ENCODE measurements at regions not wholly inside any gene's neighbourhood (a gene's known extent, or its start where the extent isn't known, plus 50 kb on each side); places are given as distances from the start of the nearest gene placed in this dataset.

GRCh38 chr9:12955510-12956163, 180.8 kb downstream of the LURAP1L start:
- DNase-seq (ENCODE audit: low read depth in 1 of 2, low spot score in 1 of 2), result peak in 1 of 2 experiments; percentile 56
- in situ Hi-C loops (cut with HindIII; ENCODE audit: low pct_unique_long_range_greater_than_20kb, low sequenced_read_pairs), result no loop called here
- no peak for TF ChIP-seq JUND (IDR thresholded peaks at IDR 0.05; ENCODE audit: low read depth)

DNA sequence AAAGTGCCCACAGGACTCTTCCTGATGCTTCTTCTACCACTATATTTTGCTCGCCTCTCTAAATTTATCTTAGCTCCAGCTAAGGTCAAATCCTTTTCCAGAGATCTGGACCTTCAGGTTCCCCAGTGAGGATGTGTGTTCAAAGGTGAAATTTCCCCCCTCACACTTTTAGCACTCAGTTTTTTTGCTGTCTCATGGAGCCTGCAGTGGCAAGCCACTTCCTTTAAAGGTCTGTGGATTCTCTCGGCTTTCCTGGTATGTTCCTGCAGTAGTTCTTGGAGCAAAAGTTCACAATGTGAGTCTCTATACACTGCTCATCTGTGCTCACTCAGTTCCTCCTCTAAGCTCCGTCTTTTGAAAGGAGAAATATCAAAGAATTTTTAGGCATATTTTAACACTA, 181.4 kb downstream of the LURAP1L start:
- no peak for TF ChIP-seq JUND (IDR thresholded peaks at IDR 0.05; ENCODE audit: low read depth)
- DNase-seq (ENCODE audit: low read depth in 1 of 2, low spot score in 1 of 2), result no peak
- in situ Hi-C loops (cut with HindIII; ENCODE audit: low pct_unique_long_range_greater_than_20kb, low sequenced_read_pairs), result no loop called here

DNA sequence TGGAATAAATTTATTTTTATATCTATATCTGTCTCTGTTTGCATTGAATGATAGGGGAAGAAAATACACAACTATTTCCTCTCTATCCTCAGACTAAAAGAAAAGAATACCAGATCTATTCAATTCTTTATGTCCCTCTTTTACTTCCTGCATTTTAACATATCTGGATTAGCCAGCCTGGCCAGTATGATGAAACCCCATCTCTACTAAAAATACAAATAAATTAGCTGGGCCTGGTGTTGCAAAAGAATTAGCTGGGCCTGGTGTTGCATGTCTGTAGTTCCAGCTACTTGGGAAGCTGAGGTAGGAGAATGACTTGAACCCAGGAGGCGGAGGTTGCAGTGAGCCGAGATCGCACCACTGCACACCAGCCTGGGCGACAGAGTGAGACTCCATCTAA, 182.0 kb downstream of the LURAP1L start:
- TF ChIP-seq JUND (IDR thresholded peaks at IDR 0.05; ENCODE audit: low read depth), result no peak
- DNase-seq (ENCODE audit: low read depth in 1 of 2, low spot score in 1 of 2), result peak in 1 of 2 experiments; percentile 69
- in situ Hi-C loops (cut with HindIII; ENCODE audit: low pct_unique_long_range_greater_than_20kb, low sequenced_read_pairs), result no loop called here

- no peak for DNase-seq (ENCODE audit: low read depth in 1 of 2, low spot score in 1 of 2)
- no peak for TF ChIP-seq JUND (IDR thresholded peaks at IDR 0.05; ENCODE audit: low read depth)
- in situ Hi-C loops (cut with HindIII; ENCODE audit: low pct_unique_long_range_greater_than_20kb, low sequenced_read_pairs), result no loop called here
Observed at GRCh38 chr9:12958279-12958678, 183.5 kb downstream of the LURAP1L start.

GRCh38 chr9:12958708-12959107, 183.9 kb downstream of the LURAP1L start:
- TF ChIP-seq JUND (IDR thresholded peaks at IDR 0.05; ENCODE audit: low read depth), result no peak
- in situ Hi-C loops (cut with HindIII; ENCODE audit: low pct_unique_long_range_greater_than_20kb, low sequenced_read_pairs), result no loop called here
- DNase-seq (ENCODE audit: low read depth in 1 of 2, low spot score in 1 of 2), result no peak

DNA sequence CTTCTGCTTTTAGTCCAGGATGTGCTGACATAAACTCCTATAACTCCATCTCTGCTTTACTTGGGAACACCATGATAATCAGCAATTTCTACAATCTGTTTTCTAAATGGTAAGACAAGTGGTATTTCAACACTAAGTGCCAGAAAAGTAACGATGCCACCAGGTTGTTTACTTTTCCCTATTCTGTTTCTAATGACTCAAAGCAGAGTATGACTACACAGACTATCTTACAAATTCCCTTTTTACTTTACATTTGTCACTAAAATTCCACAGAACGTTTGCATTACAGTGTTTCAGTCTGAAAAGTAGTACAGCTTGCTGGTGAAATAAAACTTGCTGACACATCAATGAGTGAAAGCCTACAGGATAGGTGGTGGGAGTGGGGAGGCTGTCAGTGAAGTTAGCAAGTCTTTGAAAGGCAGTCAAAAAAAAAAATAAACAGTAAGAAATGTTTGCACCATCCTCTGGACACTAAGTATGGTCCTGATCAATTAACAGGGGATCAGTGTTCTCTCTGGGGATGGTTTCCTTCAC, 186.5 kb downstream of the LURAP1L start:
- in situ Hi-C loops (cut with HindIII; ENCODE audit: low pct_unique_long_range_greater_than_20kb, low sequenced_read_pairs), result no loop called here
- DNase-seq (ENCODE audit: low read depth in 1 of 2, low spot score in 1 of 2), result no peak

DNA sequence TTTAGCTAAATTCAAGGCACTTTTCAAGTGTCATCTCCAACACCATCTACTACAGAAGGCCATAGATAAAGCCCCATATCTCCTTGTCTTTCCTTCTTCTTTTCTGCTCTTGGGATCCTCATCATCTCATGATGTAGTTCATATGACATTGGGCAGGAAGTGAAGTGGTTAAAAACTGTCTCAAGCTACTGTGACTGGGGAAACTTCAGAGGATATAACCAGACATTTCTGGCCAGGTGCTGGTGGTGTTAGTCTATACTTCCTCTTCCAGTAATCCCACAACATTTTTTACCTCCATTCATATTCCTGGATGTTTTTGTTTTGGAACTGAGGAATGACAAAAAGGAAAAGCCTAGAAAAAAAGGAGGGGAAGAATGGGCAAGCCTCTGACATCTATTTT, 188.7 kb downstream of the LURAP1L start:
- in situ Hi-C loops (cut with HindIII; ENCODE audit: low pct_unique_long_range_greater_than_20kb, low sequenced_read_pairs), result no loop called here
- DNase-seq (ENCODE audit: low read depth in 1 of 2, low spot score in 1 of 2), result no peak
- TF ChIP-seq JUND (IDR thresholded peaks at IDR 0.05; ENCODE audit: low read depth), result no peak

More for the DNA sequence above, 186.5 kb downstream of the LURAP1L start:
- no peak for TF ChIP-seq JUND (IDR thresholded peaks at IDR 0.05; ENCODE audit: low read depth)

GRCh38 chr9:12964271-12964670, 189.5 kb downstream of the LURAP1L start:
- no peak for TF ChIP-seq JUND (IDR thresholded peaks at IDR 0.05; ENCODE audit: low read depth)
- in situ Hi-C loops (cut with HindIII; ENCODE audit: low pct_unique_long_range_greater_than_20kb, low sequenced_read_pairs), result no loop called here
- DNase-seq (ENCODE audit: low read depth in 1 of 2, low spot score in 1 of 2), result no peak

GRCh38 chr9:12965303-12965702, 190.5 kb downstream of the LURAP1L start:
- in situ Hi-C loops (cut with HindIII; ENCODE audit: low pct_unique_long_range_greater_than_20kb, low sequenced_read_pairs), result no loop called here
- TF ChIP-seq JUND (IDR thresholded peaks at IDR 0.05; ENCODE audit: low read depth), result no peak
- no peak for DNase-seq (ENCODE audit: low read depth in 1 of 2, low spot score in 1 of 2)

GRCh38 chr9:12968093-12968492, 193.3 kb downstream of the LURAP1L start:
- DNase-seq (ENCODE audit: low read depth in 1 of 2, low spot score in 1 of 2), result peak in 1 of 2 experiments; percentile 44
- no peak for TF ChIP-seq JUND (IDR thresholded peaks at IDR 0.05; ENCODE audit: low read depth)
- in situ Hi-C loops (cut with HindIII; ENCODE audit: low pct_unique_long_range_greater_than_20kb, low sequenced_read_pairs), result no loop called here

DNA sequence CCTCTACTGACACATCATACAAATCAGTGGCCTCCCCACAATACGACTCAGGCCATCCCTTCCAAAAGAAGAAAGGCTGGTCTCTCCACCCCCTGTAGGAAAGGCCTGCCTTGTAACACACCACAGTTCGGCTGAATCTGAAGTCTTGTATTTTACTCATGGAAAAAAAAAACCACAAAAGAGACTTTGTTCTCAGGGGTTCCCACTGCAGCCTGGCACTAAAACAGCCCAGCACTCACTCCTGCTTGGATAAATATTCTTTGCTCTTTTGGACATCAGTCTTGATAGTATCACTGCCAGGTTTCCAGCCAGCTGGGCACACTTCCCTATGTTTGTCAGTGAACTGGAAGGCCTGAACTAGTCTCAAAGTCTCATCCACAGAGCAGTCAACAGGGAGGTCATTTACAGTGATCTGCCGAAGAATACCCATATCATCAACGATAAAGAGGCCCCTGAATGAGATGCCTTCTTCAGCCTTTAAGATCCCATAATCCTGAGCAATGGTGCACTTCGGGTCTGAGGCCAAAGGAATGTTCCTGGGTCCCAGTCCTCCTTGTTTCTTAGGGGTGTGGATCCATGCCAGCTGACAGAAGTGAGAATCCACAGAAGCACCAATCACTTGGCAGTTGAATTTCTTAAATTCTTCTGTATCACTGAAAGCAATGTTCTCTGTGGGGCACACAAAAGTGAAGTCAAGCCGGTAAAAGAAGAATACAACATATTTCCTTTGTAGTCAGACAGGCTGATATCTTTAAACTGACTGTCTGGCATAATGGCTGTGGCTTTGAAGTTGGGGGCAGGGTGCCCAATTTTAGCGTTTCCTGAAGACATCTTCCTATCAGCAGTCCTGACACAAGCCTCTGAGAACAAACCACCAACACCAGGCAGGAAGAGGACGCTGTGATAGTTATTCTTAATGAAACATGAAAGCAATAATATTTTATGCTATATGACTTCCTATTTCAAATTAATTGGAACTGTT, 198.1 kb downstream of the LURAP1L start:
- DNase-seq (ENCODE audit: low read depth in 1 of 2, low spot score in 1 of 2), result peak in 1 of 2 experiments; percentile 87
- TF ChIP-seq JUND (IDR thresholded peaks at IDR 0.05; ENCODE audit: low read depth), result 0 out of 2 replicates have a peak, but pooled peaks have one; percentile 20
- in situ Hi-C loops (cut with HindIII; ENCODE audit: low pct_unique_long_range_greater_than_20kb, low sequenced_read_pairs), result no loop called here

GRCh38 chr9:12973710-12974109, 198.9 kb downstream of the LURAP1L start:
- DNase-seq (ENCODE audit: low read depth in 1 of 2, low spot score in 1 of 2), result no peak
- no peak for TF ChIP-seq JUND (IDR thresholded peaks at IDR 0.05; ENCODE audit: low read depth)
- in situ Hi-C loops (cut with HindIII; ENCODE audit: low pct_unique_long_range_greater_than_20kb, low sequenced_read_pairs), result no loop called here

DNA sequence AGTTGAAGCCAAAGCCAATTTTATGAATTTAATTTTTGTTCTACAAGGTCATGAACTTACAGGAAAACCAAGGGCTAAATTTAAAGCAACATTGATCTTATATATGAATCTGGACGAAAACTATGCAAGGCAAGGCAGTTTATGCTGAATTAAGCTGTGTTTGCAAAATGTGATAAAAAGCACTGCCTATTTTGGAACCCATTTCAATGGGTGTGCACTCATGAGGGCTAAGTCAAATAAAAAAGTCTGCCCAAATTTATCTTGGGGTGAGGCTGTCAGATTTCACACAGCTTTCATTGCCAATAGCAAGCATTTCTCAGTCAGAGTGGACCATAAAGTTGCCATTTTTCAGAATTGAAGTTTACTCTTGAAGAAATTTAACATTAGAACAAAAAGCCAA, 199.9 kb downstream of the LURAP1L start:
- DNase-seq (ENCODE audit: low read depth in 1 of 2, low spot score in 1 of 2), result peak in 1 of 2 experiments; percentile 53
- TF ChIP-seq JUND (IDR thresholded peaks at IDR 0.05; ENCODE audit: low read depth), result no peak
- in situ Hi-C loops (cut with HindIII; ENCODE audit: low pct_unique_long_range_greater_than_20kb, low sequenced_read_pairs), result no loop called here

Measured in T47D (cell line).